ENCODE measurements at regions not wholly inside any gene's neighbourhood (a gene's known extent, or its start where the extent isn't known, plus 50 kb on each side); places are given as distances from the start of the nearest gene placed in this dataset.

DNA sequence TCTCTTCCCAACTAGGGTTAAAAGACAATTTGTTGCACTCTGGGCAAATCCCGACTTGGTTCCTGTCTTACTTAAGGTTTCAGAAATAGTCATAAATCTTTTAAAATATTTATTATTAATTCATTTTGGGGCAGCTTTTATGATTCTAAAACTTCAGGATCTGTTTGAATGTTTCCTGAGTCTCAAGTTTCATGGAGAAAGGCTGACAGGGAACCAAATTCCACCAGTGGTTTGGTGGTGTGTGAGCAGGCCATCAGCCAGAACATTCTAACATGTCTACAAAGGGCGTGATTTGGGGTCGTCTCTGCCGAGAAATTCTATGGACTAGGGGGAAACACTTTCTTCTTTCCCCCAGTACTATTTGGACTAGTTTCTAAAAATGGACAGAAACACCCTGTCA lies 366.4 kb downstream of the ZNF521 start:
- Mint-ChIP-seq H3K27ac (no peak overlapping the region), H3K4me1 (no peaks in the 10 kb centered on the region), H3K36me3 (no peaks in the 10 kb centered on the region), H3K27me3 (no peaks in the 10 kb centered on the region), H3K9me3 (ENCODE audit: low read depth) (no peaks in the 10 kb centered on the region), H3K4me3 (no peak overlapping the region)
- ATAC-seq (no peak), DNase-seq (no peak)
- CTCF ChIA-PET, result no interaction called here

DNA sequence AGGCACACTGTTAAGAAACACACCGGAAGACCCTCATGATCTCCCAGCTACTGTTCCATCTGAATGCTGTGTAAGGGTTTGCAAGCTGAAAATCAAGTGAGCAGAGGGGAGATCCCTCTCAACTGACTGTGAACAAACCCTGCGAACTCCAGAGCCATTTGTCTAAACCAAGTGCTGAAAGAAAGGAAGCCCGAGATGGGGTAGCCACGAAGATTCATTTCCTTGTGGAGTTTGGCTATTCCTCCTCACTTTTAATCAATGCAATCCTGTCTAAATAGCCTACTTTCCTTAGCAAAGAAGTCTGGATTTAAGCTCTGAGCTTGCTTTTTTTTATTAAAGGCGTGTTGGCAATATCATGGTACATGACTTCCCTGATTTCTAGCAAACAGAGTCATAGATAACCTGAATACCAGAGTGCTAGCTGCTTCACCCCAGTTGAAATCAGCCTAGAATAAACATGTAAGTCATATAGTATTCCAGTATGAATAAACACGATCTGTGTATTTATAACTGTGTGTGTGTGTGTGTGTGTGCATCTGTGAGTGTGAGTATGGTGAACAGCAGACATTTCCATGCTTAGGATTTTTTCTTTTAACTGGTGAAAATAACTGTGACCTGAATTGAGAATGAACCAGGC lies 365.2 kb downstream of the ZNF521 start:
- Mint-ChIP-seq H3K27me3 (no peaks in the 10 kb centered on the region), H3K4me1 (no peaks in the 10 kb centered on the region), H3K36me3 (no peaks in the 10 kb centered on the region), H3K4me3 (no peak overlapping the region), H3K9me3 (ENCODE audit: low read depth) (no peaks in the 10 kb centered on the region), H3K27ac (no peak overlapping the region)
- CTCF ChIA-PET, result no interaction called here
- DNase-seq (no peak), ATAC-seq (no peak)

DNA sequence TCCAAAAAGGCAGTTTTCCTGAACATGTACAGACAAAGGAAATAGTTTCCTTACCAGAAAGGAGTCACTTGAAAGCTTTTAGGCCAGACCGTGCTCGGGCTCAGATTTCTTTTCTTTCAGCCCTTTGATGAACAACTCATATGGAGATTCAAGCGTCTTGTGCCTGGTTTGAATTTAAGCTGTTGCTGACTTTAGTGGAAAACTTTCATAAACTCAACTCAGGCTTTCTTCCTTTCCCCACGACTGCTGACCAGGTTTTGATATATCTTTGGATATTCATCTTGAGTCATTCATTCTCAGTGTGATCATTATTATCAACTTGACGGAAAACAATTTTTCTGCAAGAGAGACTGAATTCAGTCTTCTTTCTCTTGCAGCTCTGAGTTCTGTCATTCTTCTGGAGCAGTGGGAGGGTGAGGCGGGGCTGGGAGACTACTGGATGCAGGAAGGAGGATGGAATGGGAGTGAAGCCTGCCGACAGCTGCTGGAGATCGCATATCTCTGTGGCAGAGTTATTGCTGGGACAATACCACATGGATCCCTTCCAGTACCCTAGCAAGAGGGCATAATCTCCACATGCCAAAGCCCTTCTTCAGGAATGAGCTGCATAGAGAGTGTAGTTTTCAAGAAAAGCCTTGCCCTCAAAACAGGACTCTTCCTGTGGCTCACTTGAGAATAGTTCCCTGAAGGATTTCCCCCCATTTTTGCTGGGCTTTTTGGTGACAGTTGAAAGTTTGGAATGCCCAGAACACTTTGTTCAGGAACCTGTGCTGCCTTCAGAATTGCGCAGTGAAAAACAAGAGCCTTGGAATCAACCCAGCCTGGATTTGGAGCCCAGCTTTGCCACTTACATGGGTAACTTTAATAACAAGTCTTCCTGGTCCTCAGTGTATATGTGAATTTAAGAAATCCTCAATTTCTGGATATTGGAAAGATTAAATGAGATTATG lies 364.4 kb downstream of the ZNF521 start:
- H3K9me3 Mint-ChIP-seq (ENCODE audit: low read depth), result no peaks in the 10 kb centered on the region
- CTCF ChIA-PET, result no interaction called here
- no peaks in the 10 kb centered on the region for H3K27me3 Mint-ChIP-seq
- no peak overlapping the region for H3K27ac Mint-ChIP-seq
- H3K4me3 Mint-ChIP-seq, result no peak overlapping the region
- DNase-seq, result no peak
- no peak for ATAC-seq
- H3K36me3 Mint-ChIP-seq, result no peaks in the 10 kb centered on the region
- H3K4me1 Mint-ChIP-seq, result no peaks in the 10 kb centered on the region

DNA sequence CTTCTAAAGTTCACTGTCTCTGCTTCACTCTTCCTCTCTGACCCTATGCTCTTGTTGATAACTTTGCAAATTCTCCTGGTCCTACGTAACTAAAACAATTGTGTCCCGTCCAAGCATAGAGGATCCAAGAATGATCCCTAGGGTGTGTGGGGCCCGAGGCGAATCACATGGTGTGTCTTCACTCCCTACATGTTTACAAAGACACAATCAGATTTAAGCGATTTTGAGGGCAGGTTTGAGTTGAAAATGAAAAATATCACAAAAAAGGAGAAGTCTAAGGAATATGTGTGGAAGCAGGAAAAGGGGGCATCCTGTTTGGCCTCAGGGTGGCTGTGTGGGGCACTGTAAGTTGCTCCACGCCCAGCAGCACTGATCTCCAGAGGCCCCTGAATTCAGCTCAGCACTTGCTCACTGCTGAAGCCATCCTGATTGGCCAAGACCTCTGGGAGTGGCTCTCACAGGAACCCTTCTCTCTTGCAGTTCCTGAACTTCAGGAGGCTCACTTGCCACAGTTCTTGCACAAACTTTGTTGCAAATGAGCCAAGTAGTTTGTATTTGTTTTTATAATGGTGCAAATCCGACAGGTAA lies 363.6 kb downstream of the ZNF521 start:
- H3K9me3 Mint-ChIP-seq (ENCODE audit: low read depth), result no peaks in the 10 kb centered on the region
- no peak overlapping the region for H3K4me3 Mint-ChIP-seq
- no peaks in the 10 kb centered on the region for H3K4me1 Mint-ChIP-seq
- DNase-seq (no peak), ATAC-seq (no peak)
- CTCF ChIA-PET, result no interaction called here
- H3K27ac Mint-ChIP-seq, result no peak overlapping the region
- no peaks in the 10 kb centered on the region for H3K27me3 Mint-ChIP-seq
- no peaks in the 10 kb centered on the region for H3K36me3 Mint-ChIP-seq

DNA sequence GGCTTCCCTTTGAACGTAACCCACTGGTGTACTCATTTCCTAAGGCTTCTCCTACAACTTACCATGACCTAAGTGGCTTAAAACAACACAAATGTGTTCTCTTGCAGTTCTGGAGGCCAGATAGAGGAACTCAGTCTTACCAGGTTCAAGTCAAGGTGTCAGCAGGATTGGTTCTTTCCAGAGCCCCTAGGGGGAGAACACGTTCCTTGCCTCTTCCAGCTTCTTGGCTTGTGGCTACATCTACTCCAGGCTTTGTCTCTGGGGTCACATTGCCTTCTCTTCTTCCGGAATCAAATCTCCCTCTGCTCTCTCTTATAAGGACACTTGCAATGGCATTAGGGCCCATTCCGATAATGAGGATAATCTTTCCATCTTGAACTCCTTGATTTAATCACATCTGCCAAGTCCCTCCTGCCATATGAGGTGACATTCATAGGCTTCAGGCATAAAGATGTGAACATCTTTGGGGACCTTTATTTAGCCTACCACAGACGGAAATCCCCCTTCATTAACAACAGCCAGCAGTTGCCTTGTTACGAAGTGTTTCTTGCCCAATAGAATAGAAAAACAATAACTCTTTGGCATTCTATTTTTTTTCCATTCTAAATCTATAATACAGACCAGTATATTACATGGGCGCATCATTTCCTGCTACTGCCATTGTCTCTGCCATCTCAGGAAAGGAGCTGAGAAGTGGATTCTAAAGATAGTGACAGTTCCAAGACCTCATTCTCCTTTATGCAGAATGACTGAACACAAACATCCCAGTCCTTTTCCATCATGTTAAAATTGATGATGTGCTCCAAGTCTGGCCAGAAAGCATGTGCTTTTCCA lies 362.0 kb downstream of the ZNF521 start:
- Mint-ChIP-seq H3K36me3 (no peaks in the 10 kb centered on the region), H3K9me3 (ENCODE audit: low read depth) (no peaks in the 10 kb centered on the region), H3K27me3 (no peaks in the 10 kb centered on the region), H3K4me3 (no peak overlapping the region), H3K27ac (no peak overlapping the region), H3K4me1 (no peaks in the 10 kb centered on the region)
- CTCF ChIA-PET, result no interaction called here
- DNase-seq, result no peak
- ATAC-seq, result no peak

DNA sequence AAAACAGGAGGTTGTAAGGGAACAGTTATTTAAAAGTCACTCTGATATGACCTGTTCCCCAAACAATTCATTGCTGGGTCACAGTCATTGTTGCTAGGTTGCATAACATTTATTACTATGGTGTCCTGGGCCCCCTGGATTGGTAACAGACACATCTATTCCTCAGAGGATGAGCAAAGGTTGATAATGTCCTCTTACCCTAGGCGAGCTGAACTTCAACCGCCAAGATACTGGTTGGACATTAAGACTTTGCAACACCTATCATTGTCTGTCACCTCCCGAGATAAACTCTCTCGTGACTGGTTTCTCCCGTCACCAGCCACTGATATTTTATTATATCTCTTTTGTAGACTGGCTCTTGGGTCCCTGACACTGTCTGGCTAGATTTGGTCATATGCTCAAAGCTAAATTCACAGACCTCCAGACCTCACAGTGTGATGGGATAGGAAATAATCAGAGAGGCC lies 361.3 kb downstream of the ZNF521 start:
- no peaks in the 10 kb centered on the region for H3K9me3 Mint-ChIP-seq (ENCODE audit: low read depth)
- no peak for DNase-seq
- no peaks in the 10 kb centered on the region for H3K4me1 Mint-ChIP-seq
- H3K36me3 Mint-ChIP-seq, result no peaks in the 10 kb centered on the region
- no peak overlapping the region for H3K4me3 Mint-ChIP-seq
- no peak overlapping the region for H3K27ac Mint-ChIP-seq
- no peaks in the 10 kb centered on the region for H3K27me3 Mint-ChIP-seq
- ATAC-seq, result no peak
- CTCF ChIA-PET, result no interaction called here

- DNase-seq, result no peak
- Mint-ChIP-seq H3K36me3 (no peaks in the 10 kb centered on the region), H3K27me3 (no peaks in the 10 kb centered on the region), H3K4me1 (no peaks in the 10 kb centered on the region), H3K9me3 (ENCODE audit: low read depth) (no peaks in the 10 kb centered on the region), H3K4me3 (no peak overlapping the region), H3K27ac (no peak overlapping the region)
- CTCF ChIA-PET, result interaction anchor here (0.6 kb wide), 1 partner anchor 95 kb away, joined by 4 read pairs; no protein-coding TSS in a partner anchor
- ATAC-seq, result no peak
Observed at GRCh38 chr18:24991141-24992060, 360.6 kb downstream of the ZNF521 start.

GRCh38 chr18:24992491-24992890 lies 359.5 kb downstream of the ZNF521 start:
- no peak overlapping the region for H3K27ac Mint-ChIP-seq
- ATAC-seq, result no peak
- no peak for DNase-seq
- no peak overlapping the region for H3K4me3 Mint-ChIP-seq
- CTCF ChIA-PET, result no interaction called here
- no peaks in the 10 kb centered on the region for H3K27me3 Mint-ChIP-seq
- H3K4me1 Mint-ChIP-seq, result no peaks in the 10 kb centered on the region
- H3K9me3 Mint-ChIP-seq (ENCODE audit: low read depth), result no peaks in the 10 kb centered on the region
- H3K36me3 Mint-ChIP-seq, result no peaks in the 10 kb centered on the region

DNA sequence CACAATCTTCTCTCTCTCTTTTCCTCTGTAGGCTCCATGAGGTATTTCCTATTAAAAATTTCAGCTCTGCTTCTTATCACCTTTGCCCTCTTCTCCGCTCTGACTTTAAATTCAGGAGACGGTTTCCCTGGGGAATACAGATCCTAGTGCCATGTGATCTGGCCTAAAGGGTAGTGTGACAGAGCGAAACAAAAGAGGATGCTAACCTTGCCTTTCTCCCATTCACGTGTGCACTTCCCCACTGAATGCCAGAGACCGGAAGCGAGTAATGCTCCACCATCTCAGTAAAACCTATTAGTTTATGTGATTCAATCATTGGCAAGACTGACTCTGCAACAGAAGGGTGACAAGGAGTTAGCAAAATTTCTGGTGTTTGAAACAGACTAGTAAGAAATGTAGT lies 358.3 kb downstream of the ZNF521 start:
- CTCF ChIA-PET, result no interaction called here
- Mint-ChIP-seq H3K27me3 (no peaks in the 10 kb centered on the region), H3K27ac (no peak overlapping the region), H3K36me3 (no peaks in the 10 kb centered on the region), H3K9me3 (ENCODE audit: low read depth) (no peaks in the 10 kb centered on the region), H3K4me3 (no peak overlapping the region), H3K4me1 (no peaks in the 10 kb centered on the region)
- no peak for DNase-seq
- ATAC-seq, result no peak

GRCh38 chr18:24995056-24995455 lies 356.9 kb downstream of the ZNF521 start:
- H3K27me3 Mint-ChIP-seq, result no peaks in the 10 kb centered on the region
- no peak for ATAC-seq
- no peak overlapping the region for H3K4me3 Mint-ChIP-seq
- no peak overlapping the region for H3K27ac Mint-ChIP-seq
- H3K4me1 Mint-ChIP-seq, result no peaks in the 10 kb centered on the region
- H3K9me3 Mint-ChIP-seq (ENCODE audit: low read depth), result peaks cover 6% of the 10 kb centered on the region
- no peak for DNase-seq
- no peaks in the 10 kb centered on the region for H3K36me3 Mint-ChIP-seq
- CTCF ChIA-PET, result no interaction called here

- CTCF ChIA-PET, result no interaction called here
- Mint-ChIP-seq H3K4me3 (no peak overlapping the region), H3K27me3 (no peaks in the 10 kb centered on the region), H3K4me1 (no peaks in the 10 kb centered on the region), H3K36me3 (no peaks in the 10 kb centered on the region), H3K9me3 (ENCODE audit: low read depth) (peaks cover 6% of the 10 kb centered on the region), H3K27ac (no peak overlapping the region)
- ATAC-seq (no peak), DNase-seq (no peak)
Observed at GRCh38 chr18:24995755-24996154, 356.2 kb downstream of the ZNF521 start.

- Mint-ChIP-seq H3K9me3 (ENCODE audit: low read depth) (peaks cover 6% of the 10 kb centered on the region), H3K4me1 (no peaks in the 10 kb centered on the region), H3K27ac (no peak overlapping the region), H3K36me3 (no peaks in the 10 kb centered on the region), H3K27me3 (no peaks in the 10 kb centered on the region), H3K4me3 (no peak overlapping the region)
- CTCF ChIA-PET, result no interaction called here
- DNase-seq (no peak), ATAC-seq (no peak)
Observed at GRCh38 chr18:24999650-25000267, 352.2 kb downstream of the ZNF521 start.

Data from activated CD8-positive, alpha-beta memory T cell treated with anti-CD3 and anti-CD28 coated beads, Interleukin-2, amount 10 ng/mL, durations not matched to agents 7 days and 5 days (primary cell).